Esophagus muscularis mucosa (tissue), 3 donors: ENCODE measurements at regions not wholly inside any gene's neighbourhood (a gene's known extent, or its start where the extent isn't known, plus 50 kb on each side); places are given as distances from the start of the nearest gene placed in this dataset.

Experiments used
- CTCF ChIP-seq, 3 experiments: fragments of 200-600 bp in 2 of 3; fragments of 450-650 bp in 1 of 3; sonication (generic) in 2 of 3; IDR thresholded peaks; one replicate each; pipeline ENCODE4 v1.5.1; 2017 to 2019; ENCODE audit warnings: antibody characterized with exemption in 3 of 3, mild to moderate bottlenecking in 2 of 3, moderate library complexity in 1 of 3
- POLR2AphosphoS5 ChIP-seq, 2 donors: sonication (generic); formaldehyde crosslinking; IDR thresholded peaks; one replicate each; pipeline ENCODE4 v1.6.1; 2017; ENCODE audit warnings: antibody characterized with exemption in 2 of 2

GRCh38 chr7:13174991-13175390, 487.6 kb downstream of the ARL4A start:
- TF ChIP-seq CTCF (IDR thresholded peaks at IDR 0.05) (no peak), POLR2AphosphoS5 (IDR thresholded peaks at IDR 0.05) (no peak)
